ENCODE measurements at regions not wholly inside any gene's neighbourhood (a gene's known extent, or its start where the extent isn't known, plus 50 kb on each side); places are given as distances from the start of the nearest gene placed in this dataset.

DNA sequence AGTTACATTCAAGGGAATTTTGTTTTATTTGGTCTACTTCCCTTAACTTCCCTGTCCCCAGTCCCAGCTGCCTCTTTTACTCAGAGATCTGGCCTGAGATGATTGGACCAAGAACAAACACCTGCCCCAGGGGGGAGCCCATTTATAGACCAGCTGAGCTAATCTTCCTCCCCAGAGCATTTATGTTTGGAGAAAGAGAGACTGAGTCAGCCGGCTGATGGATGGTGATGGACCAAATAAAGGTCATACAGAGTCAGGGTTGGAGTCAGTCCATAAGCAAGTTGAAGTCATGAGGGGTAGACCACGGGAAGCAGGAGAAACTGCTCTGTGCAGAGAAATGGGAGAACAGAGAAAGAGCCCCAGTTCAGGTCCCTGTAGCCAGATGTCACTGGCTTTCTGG lies 77.7 kb downstream of the TMEM174 start:
- DNase-seq (ENCODE audit: low read depth), result no peak
- TF ChIP-seq, protein P1, sequence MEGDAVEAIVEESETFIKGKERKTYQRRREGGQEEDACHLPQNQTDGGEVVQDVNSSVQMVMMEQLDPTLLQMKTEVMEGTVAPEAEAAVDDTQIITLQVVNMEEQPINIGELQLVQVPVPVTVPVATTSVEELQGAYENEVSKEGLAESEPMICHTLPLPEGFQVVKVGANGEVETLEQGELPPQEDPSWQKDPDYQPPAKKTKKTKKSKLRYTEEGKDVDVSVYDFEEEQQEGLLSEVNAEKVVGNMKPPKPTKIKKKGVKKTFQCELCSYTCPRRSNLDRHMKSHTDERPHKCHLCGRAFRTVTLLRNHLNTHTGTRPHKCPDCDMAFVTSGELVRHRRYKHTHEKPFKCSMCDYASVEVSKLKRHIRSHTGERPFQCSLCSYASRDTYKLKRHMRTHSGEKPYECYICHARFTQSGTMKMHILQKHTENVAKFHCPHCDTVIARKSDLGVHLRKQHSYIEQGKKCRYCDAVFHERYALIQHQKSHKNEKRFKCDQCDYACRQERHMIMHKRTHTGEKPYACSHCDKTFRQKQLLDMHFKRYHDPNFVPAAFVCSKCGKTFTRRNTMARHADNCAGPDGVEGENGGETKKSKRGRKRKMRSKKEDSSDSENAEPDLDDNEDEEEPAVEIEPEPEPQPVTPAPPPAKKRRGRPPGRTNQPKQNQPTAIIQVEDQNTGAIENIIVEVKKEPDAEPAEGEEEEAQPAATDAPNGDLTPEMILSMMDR (IDR thresholded peaks at IDR 0.05; ENCODE audit: insufficient read depth, low read depth, low read length, missing control alignments), result no peak
- H3K4me3 ChIP-seq (ENCODE audit: low read length), result no peak overlapping the region

DNA sequence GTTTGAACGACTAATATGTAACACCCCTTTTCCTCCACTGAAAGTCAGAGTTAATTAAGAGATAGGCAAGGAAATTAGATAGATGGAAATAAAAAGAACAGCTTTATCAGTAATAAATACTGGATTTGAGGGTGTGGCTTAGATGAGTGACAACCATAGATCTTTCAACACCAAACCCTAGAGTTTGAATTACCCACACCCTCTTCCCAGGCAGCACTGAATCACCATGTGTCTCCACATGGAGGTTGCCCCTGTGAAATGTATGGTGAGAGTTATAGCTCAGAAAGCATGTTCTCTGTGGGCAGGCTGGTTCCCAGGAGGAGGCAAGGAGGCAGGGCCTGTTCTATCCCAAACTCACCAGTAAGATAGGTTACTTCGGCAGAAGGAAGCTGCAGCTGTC lies 69.7 kb downstream of the TMEM174 start:
- peak; percentile 64 for DNase-seq (ENCODE audit: low read depth)
- TF ChIP-seq, protein P1 (IDR thresholded peaks at IDR 0.05; ENCODE audit: insufficient read depth, low read depth, low read length, missing control alignments), result no peak

DNA sequence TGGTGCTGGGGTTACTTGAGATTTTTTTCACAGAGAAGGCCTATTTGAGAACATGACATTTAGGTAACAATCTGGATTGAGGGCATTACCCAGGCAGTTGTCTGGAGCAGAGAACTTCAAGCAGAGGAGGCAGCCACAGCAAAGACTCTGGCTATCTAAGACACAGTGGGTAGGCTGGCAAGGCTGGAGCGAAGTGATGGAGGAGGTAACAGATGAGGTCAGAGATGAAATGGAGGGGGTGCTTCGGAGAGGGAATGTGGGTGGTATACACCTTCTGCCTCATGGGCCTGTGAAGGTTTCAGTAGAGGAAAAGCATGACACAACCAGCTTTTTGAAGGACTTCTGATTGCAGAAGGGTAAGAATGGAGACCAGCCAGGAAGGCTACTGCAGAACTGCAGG lies 65.9 kb downstream of the TMEM174 start:
- no peak for DNase-seq (ENCODE audit: low read depth)
- TF ChIP-seq, protein P1 (IDR thresholded peaks at IDR 0.05; ENCODE audit: insufficient read depth, low read depth, low read length, missing control alignments), result no peak
- no peak overlapping the region for H3K4me3 ChIP-seq (ENCODE audit: low read length)

More for the DNA sequence above, 69.7 kb downstream of the TMEM174 start:
- no peak overlapping the region for H3K4me3 ChIP-seq (ENCODE audit: low read length)

DNA sequence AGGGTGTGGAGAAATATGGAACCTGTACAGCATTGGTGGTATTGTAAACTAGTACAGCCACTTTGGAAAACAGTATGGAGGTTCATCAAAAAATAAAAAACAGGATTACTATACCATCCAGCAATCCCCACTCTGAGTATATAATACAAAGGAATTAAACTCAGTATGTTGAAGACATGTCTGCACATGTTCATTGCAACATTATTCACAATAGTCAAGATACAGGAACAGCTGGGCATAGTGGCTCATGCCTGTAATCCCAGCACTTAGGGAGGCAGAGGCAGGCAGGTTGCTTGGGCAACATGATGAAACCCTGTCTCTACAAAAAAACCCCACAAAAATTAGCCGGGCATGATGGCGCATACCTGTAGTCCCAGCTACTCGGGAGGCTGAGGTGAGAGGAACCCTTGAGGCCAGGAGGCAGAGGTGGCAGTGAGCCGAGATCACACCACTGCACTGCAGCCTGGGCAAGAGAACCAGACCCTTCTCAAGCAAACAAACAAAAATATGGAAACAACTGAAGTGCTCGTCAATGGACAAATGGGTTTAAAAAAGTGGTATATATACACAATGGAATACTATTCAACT lies 63.6 kb downstream of the TMEM174 start:
- DNase-seq (ENCODE audit: low read depth), result peak; percentile 96
- TF ChIP-seq, protein P1 (IDR thresholded peaks at IDR 0.05; ENCODE audit: insufficient read depth, low read depth, low read length, missing control alignments), result no peak
- H3K4me3 ChIP-seq (ENCODE audit: low read length), result no peak overlapping the region

DNA sequence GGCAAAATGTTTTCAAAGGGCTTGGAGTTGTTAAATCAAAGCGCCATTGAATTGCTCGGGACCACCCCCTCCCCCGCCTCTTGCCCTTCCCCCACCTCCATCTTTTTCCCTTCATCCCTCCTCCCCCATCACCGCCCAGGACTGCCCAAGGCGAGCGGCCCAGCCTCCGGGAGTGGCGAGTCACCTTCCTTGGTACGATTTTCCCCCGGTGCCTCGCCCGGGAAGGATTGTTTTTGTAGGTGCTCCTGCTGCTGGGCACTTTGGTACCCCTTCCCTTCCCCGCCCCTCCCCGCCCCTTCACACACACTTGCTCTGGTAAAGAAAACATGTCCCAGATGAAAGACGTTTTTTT lies 61.2 kb downstream of the TMEM174 start:
- H3K4me3 ChIP-seq (ENCODE audit: low read length), result no peak overlapping the region
- no peak for DNase-seq (ENCODE audit: low read depth)
- TF ChIP-seq, protein P1 (IDR thresholded peaks at IDR 0.05; ENCODE audit: insufficient read depth, low read depth, low read length, missing control alignments), result no peak

DNA sequence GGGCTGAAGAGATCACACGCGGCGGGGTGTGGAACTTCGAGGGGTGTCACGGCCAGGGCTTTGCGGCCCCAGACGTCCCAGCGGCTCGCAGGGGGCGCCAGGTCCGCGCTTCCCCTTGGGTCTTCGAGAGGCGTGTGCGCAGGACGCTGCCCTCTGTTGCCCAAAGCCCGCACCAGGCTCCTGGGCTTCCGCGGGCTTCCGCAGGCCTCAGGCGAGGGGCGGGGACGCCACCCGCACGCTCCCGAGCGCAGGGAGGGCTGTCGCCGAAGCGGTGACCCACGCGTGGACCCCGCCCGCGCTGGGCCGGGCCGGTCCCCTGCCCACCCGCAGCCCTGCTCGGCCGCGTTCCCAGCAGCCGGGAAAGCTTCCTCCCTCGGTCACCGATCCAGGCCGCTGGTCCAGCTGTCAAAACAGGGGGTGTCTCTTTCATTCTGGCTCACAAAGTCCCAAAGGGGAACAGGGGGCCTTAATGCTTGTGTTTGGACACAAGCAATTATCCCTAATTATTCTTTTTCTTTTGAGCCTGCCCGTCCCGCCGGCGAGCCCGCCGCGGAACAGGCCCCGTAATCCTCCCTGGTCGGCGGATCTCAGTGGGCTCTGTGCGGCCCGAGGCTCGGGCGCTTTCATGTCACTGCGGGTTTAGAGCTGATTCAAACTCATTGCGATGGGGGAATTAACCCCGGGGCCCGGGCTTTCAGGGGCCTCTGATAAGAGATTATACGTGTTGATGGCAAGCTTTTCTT lies 60.6 kb downstream of the TMEM174 start:
- H3K4me3 ChIP-seq (ENCODE audit: low read length), result no peak overlapping the region
- no peak for DNase-seq (ENCODE audit: low read depth)
- TF ChIP-seq, protein P1 (IDR thresholded peaks at IDR 0.05; ENCODE audit: insufficient read depth, low read depth, low read length, missing control alignments), result no peak

DNA sequence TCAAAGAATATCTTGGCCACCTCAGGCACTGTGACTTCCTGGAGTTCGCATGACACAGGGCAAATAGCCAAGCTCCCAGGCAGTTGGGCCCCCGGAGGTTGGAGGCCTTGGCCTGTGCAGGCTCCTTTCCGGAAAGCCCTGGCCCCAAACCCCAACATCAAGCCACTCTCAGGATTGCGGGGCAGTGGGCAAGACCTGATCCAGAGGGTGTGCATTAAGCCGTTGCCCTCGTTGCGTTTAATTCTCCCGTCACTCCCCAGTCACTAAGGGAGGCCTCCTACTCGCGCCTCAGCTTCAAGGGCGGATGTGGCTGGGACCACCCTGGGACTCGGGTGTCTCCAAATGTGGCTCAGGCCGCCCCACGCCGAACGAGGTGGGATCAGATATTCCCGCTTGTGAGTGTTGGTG lies 60.1 kb downstream of the TMEM174 start:
- TF ChIP-seq, protein P1 (IDR thresholded peaks at IDR 0.05; ENCODE audit: insufficient read depth, low read depth, low read length, missing control alignments), result no peak
- no peak for DNase-seq (ENCODE audit: low read depth)
- H3K4me3 ChIP-seq (ENCODE audit: low read length), result no peak overlapping the region
